Mesothelial cell of epicardium (in vitro differentiated cells): ENCODE measurements at regions not wholly inside any gene's neighbourhood (a gene's known extent, or its start where the extent isn't known, plus 50 kb on each side); places are given as distances from the start of the nearest gene placed in this dataset.
A peak's percentile ranks its signal among the peaks of the same experiment; 100 is the strongest.

Experiments
- DNase-seq, 2 experiments: peaks; one replicate each; pipeline ENCODE4 v3.0.0; 2021; ENCODE audit warnings: low spot score in 2 of 2; ENCODE audit not compliant: unreplicated experiment in 2 of 2
- H3K27ac Mint-ChIP-seq: 2 replicates; pipeline ENCODE4 v1.8.0; 2021; ENCODE audit warnings: mixed read lengths
- H3K27me3 Mint-ChIP-seq: 2 replicates; pipeline ENCODE4 v1.8.0; 2021; ENCODE audit warnings: low read depth, mixed read lengths
- H3K36me3 Mint-ChIP-seq: 2 replicates; pipeline ENCODE4 v1.8.0; 2021; ENCODE audit warnings: mixed read lengths
- H3K4me1 Mint-ChIP-seq: 2 replicates; pipeline ENCODE4 v1.8.0; 2021; ENCODE audit warnings: mixed read lengths
- H3K4me3 Mint-ChIP-seq: 2 replicates; pipeline ENCODE4 v1.8.0; 2021; ENCODE audit warnings: mild to moderate bottlenecking, moderate library complexity, mixed read lengths
- H3K9me3 Mint-ChIP-seq: 2 replicates; pipeline ENCODE4 v1.8.0; 2021; ENCODE audit warnings: mixed read lengths
- CTCF ChIP-seq: fragments of 200-600 bp; sonication (generic); IDR thresholded peaks from one replicate; pipeline ENCODE4 v1.5.0; 2021; ENCODE audit warnings: antibody characterized with exemption; ENCODE audit not compliant: unreplicated experiment

GRCh38 chr2:40550085-40550484 lies 98.2 kb upstream of the SLC8A1 start:
- no peak for DNase-seq
- no peak for TF ChIP-seq CTCF

GRCh38 chr2:40551081-40551480 lies 99.2 kb upstream of the SLC8A1 start:
- Mint-ChIP-seq H3K27ac (no peak overlapping the region), H3K9me3 (no peaks in the 10 kb centered on the region), H3K27me3 (no peaks in the 10 kb centered on the region), H3K4me3 (no peak overlapping the region), H3K4me1 (peaks cover 47% of the 10 kb centered on the region), H3K36me3 (no peaks in the 10 kb centered on the region)
- no peak for DNase-seq
- TF ChIP-seq CTCF: no peak

More at GRCh38 chr2:40550085-40550484, 98.2 kb upstream of the SLC8A1 start:
- Mint-ChIP-seq H3K36me3 (no peaks in the 10 kb centered on the region), H3K4me1 (peaks cover 41% of the 10 kb centered on the region), H3K4me3 (no peak overlapping the region), H3K9me3 (peaks cover 3% of the 10 kb centered on the region), H3K27me3 (no peaks in the 10 kb centered on the region), H3K27ac (no peak overlapping the region)

- Mint-ChIP-seq H3K27ac (no peak overlapping the region), H3K36me3 (no peaks in the 10 kb centered on the region), H3K27me3 (no peaks in the 10 kb centered on the region), H3K4me3 (no peak overlapping the region), H3K4me1 (peaks cover 51% of the 10 kb centered on the region), H3K9me3 (no peaks in the 10 kb centered on the region)
- peak in 1 of 2 experiments; percentile 40 for DNase-seq
- peak; percentile 66 for TF ChIP-seq CTCF
These were observed 102.9 kb upstream of the SLC8A1 start for GRCh38 chr2:40554665-40555294.

- H3K4me3 Mint-ChIP-seq: no peak overlapping the region
- H3K27me3 Mint-ChIP-seq: no peaks in the 10 kb centered on the region
- H3K4me1 Mint-ChIP-seq: peaks cover 46% of the 10 kb centered on the region
- H3K9me3 Mint-ChIP-seq: no peaks in the 10 kb centered on the region
- no peak for DNase-seq
- no peaks in the 10 kb centered on the region for H3K36me3 Mint-ChIP-seq
- TF ChIP-seq CTCF: no peak
- no peak overlapping the region for H3K27ac Mint-ChIP-seq
These were observed 104.4 kb upstream of the SLC8A1 start for GRCh38 chr2:40556293-40556692.

- no peak overlapping the region for H3K27ac Mint-ChIP-seq
- H3K9me3 Mint-ChIP-seq: no peaks in the 10 kb centered on the region
- DNase-seq: no peak
- H3K4me3 Mint-ChIP-seq: no peak overlapping the region
- no peaks in the 10 kb centered on the region for H3K27me3 Mint-ChIP-seq
- H3K36me3 Mint-ChIP-seq: no peaks in the 10 kb centered on the region
- no peak for TF ChIP-seq CTCF
- peaks cover 43% of the 10 kb centered on the region for H3K4me1 Mint-ChIP-seq
These were observed 104.8 kb upstream of the SLC8A1 start for GRCh38 chr2:40556739-40557138.

GRCh38 chr2:40558761-40559160 lies 106.9 kb upstream of the SLC8A1 start:
- Mint-ChIP-seq H3K27ac (no peak overlapping the region), H3K4me1 (peaks cover 33% of the 10 kb centered on the region), H3K27me3 (no peaks in the 10 kb centered on the region), H3K36me3 (no peaks in the 10 kb centered on the region), H3K4me3 (no peak overlapping the region), H3K9me3 (no peaks in the 10 kb centered on the region)
- no peak for TF ChIP-seq CTCF
- DNase-seq: no peak
